Esophagus muscularis mucosa (tissue), 4 donors: ENCODE measurements at regions not wholly inside any gene's neighbourhood (a gene's known extent, or its start where the extent isn't known, plus 50 kb on each side); places are given as distances from the start of the nearest gene placed in this dataset.

ENCODE experiments used
- EP300 ChIP-seq: sonication (generic); formaldehyde crosslinking; IDR thresholded peaks from one replicate; pipeline ENCODE4 v1.6.1; 2017; ENCODE audit warnings: antibody characterized with exemption
- POLR2A ChIP-seq: fragments of 450-650 bp; IDR thresholded peaks from one replicate; pipeline ENCODE4 v1.6.1; 2017; ENCODE audit warnings: antibody characterized with exemption, moderate library complexity, mild to moderate bottlenecking, low read depth
- TF ChIP-seq, protein P1 (sequence below), 3 experiments: fragments of 200-600 bp in 2 of 3; fragments of 450-650 bp in 1 of 3; sonication (generic) in 2 of 3; IDR thresholded peaks; one replicate each; pipeline ENCODE4 v1.5.1; 2017 to 2019; ENCODE audit warnings: antibody characterized with exemption in 3 of 3, mild to moderate bottlenecking in 2 of 3, moderate library complexity in 1 of 3

DNA sequence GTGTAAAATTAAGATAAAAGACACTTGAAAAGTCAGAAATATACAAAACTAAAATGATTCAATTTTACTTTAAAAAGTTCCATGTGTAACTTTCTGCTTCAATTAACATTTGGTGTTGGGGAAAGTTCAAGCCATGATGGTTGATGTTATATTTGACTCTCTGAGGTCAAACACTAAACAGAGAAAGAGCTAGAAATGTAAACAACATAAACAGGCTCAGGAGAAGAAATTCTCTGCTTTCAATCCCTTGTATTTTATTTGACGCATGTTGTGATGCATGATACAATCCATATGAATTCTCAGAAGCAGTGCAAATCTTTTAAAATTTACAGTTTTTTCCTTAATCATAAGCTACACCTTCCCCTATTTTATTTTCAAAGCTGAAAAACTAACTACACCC is 822.4 kb downstream of the PCDH18 start:
- TF ChIP-seq, protein P1, sequence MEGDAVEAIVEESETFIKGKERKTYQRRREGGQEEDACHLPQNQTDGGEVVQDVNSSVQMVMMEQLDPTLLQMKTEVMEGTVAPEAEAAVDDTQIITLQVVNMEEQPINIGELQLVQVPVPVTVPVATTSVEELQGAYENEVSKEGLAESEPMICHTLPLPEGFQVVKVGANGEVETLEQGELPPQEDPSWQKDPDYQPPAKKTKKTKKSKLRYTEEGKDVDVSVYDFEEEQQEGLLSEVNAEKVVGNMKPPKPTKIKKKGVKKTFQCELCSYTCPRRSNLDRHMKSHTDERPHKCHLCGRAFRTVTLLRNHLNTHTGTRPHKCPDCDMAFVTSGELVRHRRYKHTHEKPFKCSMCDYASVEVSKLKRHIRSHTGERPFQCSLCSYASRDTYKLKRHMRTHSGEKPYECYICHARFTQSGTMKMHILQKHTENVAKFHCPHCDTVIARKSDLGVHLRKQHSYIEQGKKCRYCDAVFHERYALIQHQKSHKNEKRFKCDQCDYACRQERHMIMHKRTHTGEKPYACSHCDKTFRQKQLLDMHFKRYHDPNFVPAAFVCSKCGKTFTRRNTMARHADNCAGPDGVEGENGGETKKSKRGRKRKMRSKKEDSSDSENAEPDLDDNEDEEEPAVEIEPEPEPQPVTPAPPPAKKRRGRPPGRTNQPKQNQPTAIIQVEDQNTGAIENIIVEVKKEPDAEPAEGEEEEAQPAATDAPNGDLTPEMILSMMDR (IDR thresholded peaks at IDR 0.05): no peak
- TF ChIP-seq POLR2A: no peak
- TF ChIP-seq EP300: no peak
